IMR-90 (cell line): ENCODE measurements at regions not wholly inside any gene's neighbourhood (a gene's known extent, or its start where the extent isn't known, plus 50 kb on each side); places are given as distances from the start of the nearest gene placed in this dataset.

Experiments
- ATAC-seq: fragments of 200-7000 bp; cut with Tn5 transposase; 2 replicates; pipeline ENCODE4 v1.9.1; 2020; ENCODE audit warnings: low read depth, mild to moderate bottlenecking, moderate library complexity
- BruUV-seq: library from RNA; stranded (reverse); fragments of 400-500 nt; replicated peaks from 2 replicates; lab custom pipeline; 2021; lab: Mats Ljungman, UMichigan
- CTCF ChIA-PET: fragments of 300-600 bp; formaldehyde crosslinking; extraction: SDS; loops from one replicate; lab custom pipeline; 2021; ENCODE audit warnings: antibody characterized with exemption; lab: Yijun Ruan, JAX
- POLR2A ChIA-PET: fragments of 300-600 bp; sonication (Branson Sonifier 250); formaldehyde crosslinking; loops from one replicate; lab custom pipeline; 2022; ENCODE audit warnings: antibody characterized with exemption; ENCODE audit not compliant: unreplicated experiment; lab: Charles Lee
- DNase-seq: peaks from one replicate; pipeline ENCODE4 v3.0.0; 2013
- H2AFZ ChIP-seq: replicated peaks from 2 replicates; pipeline ENCODE3; 2013; ENCODE audit warnings: low read length, mild to moderate bottlenecking; ENCODE audit not compliant: poor library complexity
- H2AK5ac ChIP-seq: 2 replicates; pipeline ENCODE4 v1.6.1; 2013; ENCODE audit warnings: low read depth, low read length, inconsistent platforms
- H2AK9ac ChIP-seq: replicated peaks from 2 replicates; pipeline ENCODE3; 2013; ENCODE audit warnings: mild to moderate bottlenecking, low read depth, low read length, moderate library complexity; ENCODE audit not compliant: poor library complexity
- H2BK120ac ChIP-seq: 2 replicates; pipeline ENCODE4 v1.6.1; 2013; ENCODE audit warnings: low read depth, low read length, inconsistent platforms
- H2BK15ac ChIP-seq: 3 replicates; pipeline ENCODE4 v1.6.1; 2013; ENCODE audit warnings: low read depth, low read length, inconsistent platforms
- H2BK20ac ChIP-seq: 2 replicates; pipeline ENCODE4 v1.6.1; 2013; ENCODE audit warnings: low read depth, mild to moderate bottlenecking, inconsistent platforms, low read length, moderate library complexity
- H2BK5ac ChIP-seq: 2 replicates; pipeline ENCODE4 v1.6.1; 2013; ENCODE audit warnings: mild to moderate bottlenecking, low read depth, low read length, inconsistent platforms; ENCODE audit not compliant: poor library complexity, severe bottlenecking
- H3K14ac ChIP-seq: replicated peaks from 2 replicates; pipeline ENCODE4 v1.6.1; 2013; ENCODE audit warnings: low read depth, low read length, inconsistent platforms
- H3K18ac ChIP-seq: 2 replicates; pipeline ENCODE4 v1.6.1; 2013; ENCODE audit warnings: low read depth, low read length, control low read depth
- H3K23ac ChIP-seq: 2 replicates; pipeline ENCODE4 v1.6.1; 2013; ENCODE audit warnings: low read depth, low read length, inconsistent platforms
- H3K27ac ChIP-seq: 2 replicates; pipeline ENCODE4 v1.5.1; 2013; ENCODE audit warnings: mild to moderate bottlenecking, control low read depth, low read length; ENCODE audit not compliant: insufficient read depth
- H3K27me3 ChIP-seq: 2 replicates; pipeline ENCODE4 v1.6.1; 2013; ENCODE audit warnings: low read length; ENCODE audit not compliant: control insufficient read depth, insufficient read depth
- H3K36me3 ChIP-seq: 2 replicates; pipeline ENCODE4 v1.6.1; 2013; ENCODE audit warnings: low read length, mixed read lengths; ENCODE audit not compliant: control insufficient read depth, insufficient read depth
- H3K4ac ChIP-seq: 2 replicates; pipeline ENCODE4 v1.6.1; 2013; ENCODE audit warnings: low read depth, low read length, inconsistent platforms
- H3K4me1 ChIP-seq: 2 replicates; pipeline ENCODE4 v1.6.1; 2013; ENCODE audit warnings: low read length, mixed read lengths; ENCODE audit not compliant: control insufficient read depth, insufficient read depth
- H3K4me2 ChIP-seq: 2 replicates; pipeline ENCODE4 v1.6.1; 2013; ENCODE audit warnings: low read depth, mild to moderate bottlenecking, control low read depth, low read length, moderate library complexity
- H3K4me3 ChIP-seq: 2 replicates; pipeline ENCODE4 v1.5.1; 2013; ENCODE audit warnings: low read depth, mild to moderate bottlenecking, control low read depth, low read length, moderate library complexity; ENCODE audit not compliant: insufficient read depth
- H3K56ac ChIP-seq: 2 replicates; pipeline ENCODE4 v1.6.1; 2013; ENCODE audit warnings: low read length, inconsistent platforms; ENCODE audit not compliant: insufficient read depth; ENCODE audit errors: extremely low read depth
- H3K79me1 ChIP-seq, 2 experiments: 2 replicates each; pipeline ENCODE4 v1.6.1; 2013; ENCODE audit warnings: low read length in 2 of 2, inconsistent platforms in 1 of 2, low read depth in 1 of 2
- H3K9ac ChIP-seq: 2 replicates; pipeline ENCODE4 v1.6.1; 2013; ENCODE audit warnings: low read depth, low read length, control low read depth
- H3K9me1 ChIP-seq: 2 replicates; pipeline ENCODE4 v1.6.1; 2013; ENCODE audit warnings: low read length, inconsistent platforms; ENCODE audit not compliant: insufficient read depth
- H3K9me3 ChIP-seq: 2 replicates; pipeline ENCODE4 v1.6.1; 2013; ENCODE audit warnings: low read length; ENCODE audit not compliant: control insufficient read depth, insufficient read depth
- H4K20me1 ChIP-seq: 2 replicates; pipeline ENCODE4 v1.6.1; 2013; ENCODE audit warnings: low read length, inconsistent platforms; ENCODE audit not compliant: insufficient read depth
- H4K5ac ChIP-seq: 2 replicates; pipeline ENCODE4 v1.6.1; 2013; ENCODE audit warnings: mild to moderate bottlenecking, low read depth, low read length, control low read depth
- H4K8ac ChIP-seq, 2 experiments: 2 replicates each; pipeline ENCODE4 v1.6.1; 2013; ENCODE audit warnings: low read depth in 2 of 2, low read length in 2 of 2, control low read depth in 1 of 2, inconsistent platforms in 1 of 2
- H4K91ac ChIP-seq: 2 replicates; pipeline ENCODE4 v1.6.1; 2013; ENCODE audit warnings: low read depth, low read length, inconsistent platforms; ENCODE audit not compliant: insufficient read depth
- FOS ChIP-seq: fragments of 150-350 bp; IDR thresholded peaks from 2 replicates; pipeline ENCODE4 v1.6.1; 2016; ENCODE audit warnings: low read depth, low read length
- WGBS, 2 experiments: methylation state at CpG; one replicate each; pipeline versions ENCODE4 v1.1.5 to v1.1.7; 2013; ENCODE audit warnings: missing lambda C conversion rate in 2 of 2; ENCODE audit not compliant: insufficient read length in 1 of 2; ENCODE audit errors: extremely low coverage in 2 of 2; 5-methylcytosine and 5-hydroxymethylcytosine counted together
- dilution Hi-C: fragments of 300-500 bp; cut with HindIII; formaldehyde crosslinking; loops from one replicate; pipeline ENCODE4 v1.14.3; 2018; ENCODE audit warnings: low sequenced_read_pairs; ENCODE audit not compliant: unreplicated experiment
- in situ Hi-C: fragments of 300-500 bp; cut with MboI; formaldehyde crosslinking; loops from 3 replicates; pipeline ENCODE4 v1.14.3; 2019; ENCODE audit warnings: low sequenced_read_pairs, inconsistent platforms, mixed read lengths
- intact Hi-C: fragments of 100-400 bp; cut with micrococcal nuclease; formaldehyde crosslinking; loops from 2 replicates; pipeline ENCODE4 v1.10.0; 2022

- H3K27me3 ChIP-seq: no peaks in the 10 kb centered on the region
- ATAC-seq (no peak), DNase-seq (no peak)
- H3K4me2 ChIP-seq: no peak overlapping the region
- no peak overlapping the region for H2BK5ac ChIP-seq
- H3K4me1 ChIP-seq: no peaks in the 10 kb centered on the region
- no peak overlapping the region for H3K4me3 ChIP-seq
- H2AFZ ChIP-seq: no peak overlapping the region
- H3K79me1 ChIP-seq: no peaks in the 10 kb centered on the region
- dilution Hi-C loops: no loop called here
- H2AK9ac ChIP-seq: no peak overlapping the region
- no peak overlapping the region for H3K56ac ChIP-seq
- H3K4ac ChIP-seq: no peak overlapping the region
- H3K14ac ChIP-seq: no peak overlapping the region
- H4K91ac ChIP-seq: no peak overlapping the region
- no peaks in the 10 kb centered on the region for H3K9me3 ChIP-seq
- no peak overlapping the region for H3K9ac ChIP-seq
- in situ Hi-C loops: no loop called here
- H2BK20ac ChIP-seq: no peak overlapping the region
- H4K8ac ChIP-seq: no peak overlapping the region
- H3K23ac ChIP-seq: no peak overlapping the region
- H2BK120ac ChIP-seq: no peak overlapping the region
- ChIA-PET CTCF (no interaction called here), POLR2A (no interaction called here)
- H3K36me3 ChIP-seq: no peaks in the 10 kb centered on the region
- intact Hi-C loops: no loop called here
- H3K27ac ChIP-seq: no peak overlapping the region
- H2AK5ac ChIP-seq: no peak overlapping the region
- no peak overlapping the region for H4K5ac ChIP-seq
- no peak for TF ChIP-seq FOS
- H3K18ac ChIP-seq: no peak overlapping the region
- H2BK15ac ChIP-seq: no peak overlapping the region
- no CpG with 5 or more reads among the region's 3 CpGs for WGBS, 2 experiments
- BruUV-seq: no TSS peak
- H3K9me1 ChIP-seq: no peaks in the 10 kb centered on the region
- H4K20me1 ChIP-seq: no peaks in the 10 kb centered on the region
Measured at GRCh38 chr13:40223585-40223984, 442.9 kb downstream of the FOXO1 start.
